ENCODE measurements at regions not wholly inside any gene's neighbourhood (a gene's known extent, or its start where the extent isn't known, plus 50 kb on each side); places are given as distances from the start of the nearest gene placed in this dataset.

DNA sequence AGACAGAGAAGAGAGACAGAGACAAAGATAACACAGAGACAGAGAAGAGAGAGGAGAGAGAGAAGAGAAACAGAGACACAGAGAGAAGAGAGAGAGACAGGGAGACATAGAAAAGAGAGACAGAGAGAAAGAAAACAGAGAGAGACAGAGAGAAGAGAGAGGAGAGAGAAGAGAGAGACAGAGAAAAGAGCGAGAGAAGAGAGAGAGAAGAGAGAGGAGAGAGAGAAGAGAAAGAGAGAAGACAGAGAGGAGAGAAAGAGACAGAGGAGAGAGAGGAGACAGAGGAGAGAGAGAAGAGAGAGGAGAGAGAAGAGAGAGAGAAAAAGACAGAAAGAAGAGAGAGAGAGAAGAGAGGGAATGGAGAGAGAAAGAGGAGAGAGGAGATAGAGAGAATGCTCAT lies 601.1 kb upstream of the PRKX start:
- TF ChIP-seq, protein P1, sequence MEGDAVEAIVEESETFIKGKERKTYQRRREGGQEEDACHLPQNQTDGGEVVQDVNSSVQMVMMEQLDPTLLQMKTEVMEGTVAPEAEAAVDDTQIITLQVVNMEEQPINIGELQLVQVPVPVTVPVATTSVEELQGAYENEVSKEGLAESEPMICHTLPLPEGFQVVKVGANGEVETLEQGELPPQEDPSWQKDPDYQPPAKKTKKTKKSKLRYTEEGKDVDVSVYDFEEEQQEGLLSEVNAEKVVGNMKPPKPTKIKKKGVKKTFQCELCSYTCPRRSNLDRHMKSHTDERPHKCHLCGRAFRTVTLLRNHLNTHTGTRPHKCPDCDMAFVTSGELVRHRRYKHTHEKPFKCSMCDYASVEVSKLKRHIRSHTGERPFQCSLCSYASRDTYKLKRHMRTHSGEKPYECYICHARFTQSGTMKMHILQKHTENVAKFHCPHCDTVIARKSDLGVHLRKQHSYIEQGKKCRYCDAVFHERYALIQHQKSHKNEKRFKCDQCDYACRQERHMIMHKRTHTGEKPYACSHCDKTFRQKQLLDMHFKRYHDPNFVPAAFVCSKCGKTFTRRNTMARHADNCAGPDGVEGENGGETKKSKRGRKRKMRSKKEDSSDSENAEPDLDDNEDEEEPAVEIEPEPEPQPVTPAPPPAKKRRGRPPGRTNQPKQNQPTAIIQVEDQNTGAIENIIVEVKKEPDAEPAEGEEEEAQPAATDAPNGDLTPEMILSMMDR (IDR thresholded peaks at IDR 0.05; ENCODE audit: low read depth, low read length) = no peak
- no peak for TF ChIP-seq POLR2A (IDR thresholded peaks at IDR 0.05; ENCODE audit: extremely low read depth, insufficient read length)
